ENCODE measurements at regions not wholly inside any gene's neighbourhood (a gene's known extent, or its start where the extent isn't known, plus 50 kb on each side); places are given as distances from the start of the nearest gene placed in this dataset.

GRCh38 chr22:48744967-48745841, 1082.5 kb downstream of the BRD1 start:
- Histone ChIP-seq H3K36me3 (ENCODE audit: insufficient read depth, low read length) (no peaks in the 10 kb centered on the region), H3K4me1 (ENCODE audit: insufficient read depth, low read length) (no peaks in the 10 kb centered on the region), H3K9me3 (ENCODE audit: low read length) (no peaks in the 10 kb centered on the region), H2AFZ (ENCODE audit: low read depth, low read length) (no peak overlapping the region), H3K4me3 (ENCODE audit: low read length) (no peak overlapping the region), H3K27me3 (ENCODE audit: insufficient read depth, low read length) (no peaks in the 10 kb centered on the region)

GRCh38 chr22:48744283-48744641, 1083.4 kb downstream of the BRD1 start:
- H3K4me3 ChIP-seq (ENCODE audit: low read length), result no peak overlapping the region
- no peaks in the 10 kb centered on the region for H3K36me3 ChIP-seq (ENCODE audit: insufficient read depth, low read length)
- H2AFZ ChIP-seq (ENCODE audit: low read depth, low read length), result no peak overlapping the region
- H3K9me3 ChIP-seq (ENCODE audit: low read length), result no peaks in the 10 kb centered on the region
- H3K27me3 ChIP-seq (ENCODE audit: insufficient read depth, low read length), result no peaks in the 10 kb centered on the region
- H3K4me1 ChIP-seq (ENCODE audit: insufficient read depth, low read length), result no peaks in the 10 kb centered on the region

GRCh38 chr22:48743601-48744282, 1083.9 kb downstream of the BRD1 start:
- no peaks in the 10 kb centered on the region for H3K4me1 ChIP-seq (ENCODE audit: insufficient read depth, low read length)
- H3K27me3 ChIP-seq (ENCODE audit: insufficient read depth, low read length), result no peaks in the 10 kb centered on the region
- no peaks in the 10 kb centered on the region for H3K36me3 ChIP-seq (ENCODE audit: insufficient read depth, low read length)
- no peaks in the 10 kb centered on the region for H3K9me3 ChIP-seq (ENCODE audit: low read length)
- no peak overlapping the region for H3K4me3 ChIP-seq (ENCODE audit: low read length)
- no peak overlapping the region for H2AFZ ChIP-seq (ENCODE audit: low read depth, low read length)

- Histone ChIP-seq H3K27me3 (ENCODE audit: insufficient read depth, low read length) (no peaks in the 10 kb centered on the region), H3K9me3 (ENCODE audit: low read length) (no peaks in the 10 kb centered on the region), H2AFZ (ENCODE audit: low read depth, low read length) (no peak overlapping the region), H3K4me3 (ENCODE audit: low read length) (no peak overlapping the region), H3K36me3 (ENCODE audit: insufficient read depth, low read length) (no peaks in the 10 kb centered on the region), H3K4me1 (ENCODE audit: insufficient read depth, low read length) (no peaks in the 10 kb centered on the region)
Measured at GRCh38 chr22:48742556-48743343, 1084.9 kb downstream of the BRD1 start.

GRCh38 chr22:48742191-48742555, 1085.5 kb downstream of the BRD1 start:
- no peaks in the 10 kb centered on the region for H3K27me3 ChIP-seq (ENCODE audit: insufficient read depth, low read length)
- no peaks in the 10 kb centered on the region for H3K9me3 ChIP-seq (ENCODE audit: low read length)
- no peaks in the 10 kb centered on the region for H3K4me1 ChIP-seq (ENCODE audit: insufficient read depth, low read length)
- H2AFZ ChIP-seq (ENCODE audit: low read depth, low read length), result no peak overlapping the region
- no peaks in the 10 kb centered on the region for H3K36me3 ChIP-seq (ENCODE audit: insufficient read depth, low read length)
- H3K4me3 ChIP-seq (ENCODE audit: low read length), result no peak overlapping the region

- Histone ChIP-seq H3K27me3 (ENCODE audit: insufficient read depth, low read length) (no peaks in the 10 kb centered on the region), H3K4me1 (ENCODE audit: insufficient read depth, low read length) (no peaks in the 10 kb centered on the region), H2AFZ (ENCODE audit: low read depth, low read length) (no peak overlapping the region), H3K4me3 (ENCODE audit: low read length) (no peak overlapping the region), H3K9me3 (ENCODE audit: low read length) (no peaks in the 10 kb centered on the region), H3K36me3 (ENCODE audit: insufficient read depth, low read length) (no peaks in the 10 kb centered on the region)
Measured at GRCh38 chr22:48741540-48741939, 1086.1 kb downstream of the BRD1 start.

- no peaks in the 10 kb centered on the region for H3K36me3 ChIP-seq (ENCODE audit: insufficient read depth, low read length)
- no peaks in the 10 kb centered on the region for H3K27me3 ChIP-seq (ENCODE audit: insufficient read depth, low read length)
- H3K9me3 ChIP-seq (ENCODE audit: low read length), result no peaks in the 10 kb centered on the region
- H3K4me3 ChIP-seq (ENCODE audit: low read length), result no peak overlapping the region
- H3K4me1 ChIP-seq (ENCODE audit: insufficient read depth, low read length), result no peaks in the 10 kb centered on the region
- no peak overlapping the region for H2AFZ ChIP-seq (ENCODE audit: low read depth, low read length)
Measured at GRCh38 chr22:48740731-48741405, 1086.8 kb downstream of the BRD1 start.

- Histone ChIP-seq H3K36me3 (ENCODE audit: insufficient read depth, low read length) (no peaks in the 10 kb centered on the region), H2AFZ (ENCODE audit: low read depth, low read length) (no peak overlapping the region), H3K4me1 (ENCODE audit: insufficient read depth, low read length) (no peaks in the 10 kb centered on the region), H3K9me3 (ENCODE audit: low read length) (no peaks in the 10 kb centered on the region), H3K27me3 (ENCODE audit: insufficient read depth, low read length) (no peaks in the 10 kb centered on the region), H3K4me3 (ENCODE audit: low read length) (no peak overlapping the region)
Measured at GRCh38 chr22:48740086-48740730, 1087.5 kb downstream of the BRD1 start.

- Histone ChIP-seq H3K27me3 (ENCODE audit: insufficient read depth, low read length) (no peaks in the 10 kb centered on the region), H3K4me3 (ENCODE audit: low read length) (no peak overlapping the region), H3K4me1 (ENCODE audit: insufficient read depth, low read length) (no peaks in the 10 kb centered on the region), H2AFZ (ENCODE audit: low read depth, low read length) (no peak overlapping the region), H3K36me3 (ENCODE audit: insufficient read depth, low read length) (no peaks in the 10 kb centered on the region), H3K9me3 (ENCODE audit: low read length) (no peaks in the 10 kb centered on the region)
Measured at GRCh38 chr22:48739348-48740085, 1088.2 kb downstream of the BRD1 start.

GRCh38 chr22:48738204-48738980, 1089.3 kb downstream of the BRD1 start:
- Histone ChIP-seq H2AFZ (ENCODE audit: low read depth, low read length) (no peak overlapping the region), H3K36me3 (ENCODE audit: insufficient read depth, low read length) (no peaks in the 10 kb centered on the region), H3K4me3 (ENCODE audit: low read length) (no peak overlapping the region), H3K4me1 (ENCODE audit: insufficient read depth, low read length) (no peaks in the 10 kb centered on the region), H3K9me3 (ENCODE audit: low read length) (no peaks in the 10 kb centered on the region), H3K27me3 (ENCODE audit: insufficient read depth, low read length) (no peaks in the 10 kb centered on the region)

- Histone ChIP-seq H2AFZ (ENCODE audit: low read depth, low read length) (no peak overlapping the region), H3K4me3 (ENCODE audit: low read length) (no peak overlapping the region), H3K4me1 (ENCODE audit: insufficient read depth, low read length) (no peaks in the 10 kb centered on the region), H3K36me3 (ENCODE audit: insufficient read depth, low read length) (no peaks in the 10 kb centered on the region), H3K9me3 (ENCODE audit: low read length) (no peaks in the 10 kb centered on the region), H3K27me3 (ENCODE audit: insufficient read depth, low read length) (no peaks in the 10 kb centered on the region)
Measured at GRCh38 chr22:48737461-48738203, 1090.0 kb downstream of the BRD1 start.

All from neuron (in vitro differentiated cells).